HepG2 (cell line): ENCODE measurements at regions not wholly inside any gene's neighbourhood (a gene's known extent, or its start where the extent isn't known, plus 50 kb on each side); places are given as distances from the start of the nearest gene placed in this dataset.

Source experiments
- CHD2 ChIP-seq: IDR thresholded peaks from 2 replicates; pipeline ENCODE4 v1.6.1; 2011; ENCODE audit warnings: low read depth, low read length, improper control_type of control experiment
- POLR2AphosphoS2 ChIP-seq: IDR thresholded peaks from 2 replicates; pipeline ENCODE4 v1.6.1; 2011; ENCODE audit warnings: low read depth, low read length, improper control_type of control experiment
- TCF12 ChIP-seq, 2 experiments: fragments of 450-650 bp in 1 of 2; sonication (generic) in 1 of 2; formaldehyde crosslinking in 1 of 2; IDR thresholded peaks; 2 replicates each; pipeline versions ENCODE4 v1.6.1 to v1.8.0; 2017 to 2022; ENCODE audit warnings: antibody characterized with exemption in 1 of 2, mild to moderate bottlenecking in 1 of 2, missing genetic modification reagents in 1 of 2, moderate library complexity in 1 of 2

GRCh38 chr1:163927493-163927892 is 605.7 kb downstream of the NUF2 start:
- TF ChIP-seq CHD2 (no peak), POLR2AphosphoS2 (no peak), TCF12 (IDR thresholded peaks at IDR 0.05) (no peak), TCF12 (CRISPR knock-in tag; IDR thresholded peaks at IDR 0.05) (no peak)
